Keratinocyte (primary cell): ENCODE measurements at regions not wholly inside any gene's neighbourhood (a gene's known extent, or its start where the extent isn't known, plus 50 kb on each side); places are given as distances from the start of the nearest gene placed in this dataset.

Experiments
- EZH2 ChIP-seq: IDR thresholded peaks from one replicate; pipeline ENCODE4 v1.6.1; 2012; ENCODE audit warnings: inconsistent platforms, mild to moderate bottlenecking, low read length, moderate library complexity
- TF ChIP-seq, protein P1 (sequence below), 3 experiments: IDR thresholded peaks in 1 of 3; conservative IDR thresholded peaks in 1 of 3; optimal IDR thresholded peaks in 1 of 3; 2 replicates in 2 of 3; 3 replicates in 1 of 3; pipeline versions ENCODE3 to v1.5.1; 2011; ENCODE audit warnings: low read length in 3 of 3, mild to moderate bottlenecking in 3 of 3, moderate library complexity in 2 of 3, control low read depth in 1 of 3, inconsistent platforms in 1 of 3; ENCODE audit not compliant: insufficient read depth in 2 of 3; ENCODE audit errors: extremely low read depth in 1 of 3

DNA sequence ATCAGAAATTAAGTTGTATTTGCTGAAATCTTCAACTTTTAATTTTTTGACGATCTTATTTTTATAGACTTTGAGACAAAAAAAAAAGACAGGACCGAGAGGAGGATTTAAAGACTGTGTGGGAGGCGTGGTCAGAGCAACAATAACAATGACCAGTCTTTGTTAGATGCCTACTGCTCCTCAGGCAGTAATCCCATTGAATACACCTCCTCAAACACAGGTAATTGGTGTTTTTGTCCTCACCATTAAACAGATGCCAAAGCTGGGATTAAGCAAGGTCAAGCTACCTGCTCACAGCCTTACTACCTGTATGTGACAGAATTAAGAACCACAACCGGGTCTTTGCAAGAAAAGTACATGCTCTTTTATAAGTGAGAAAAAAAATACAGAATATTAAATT is 233.3 kb upstream of the GRAMD2B start:
- TF ChIP-seq, protein P1, sequence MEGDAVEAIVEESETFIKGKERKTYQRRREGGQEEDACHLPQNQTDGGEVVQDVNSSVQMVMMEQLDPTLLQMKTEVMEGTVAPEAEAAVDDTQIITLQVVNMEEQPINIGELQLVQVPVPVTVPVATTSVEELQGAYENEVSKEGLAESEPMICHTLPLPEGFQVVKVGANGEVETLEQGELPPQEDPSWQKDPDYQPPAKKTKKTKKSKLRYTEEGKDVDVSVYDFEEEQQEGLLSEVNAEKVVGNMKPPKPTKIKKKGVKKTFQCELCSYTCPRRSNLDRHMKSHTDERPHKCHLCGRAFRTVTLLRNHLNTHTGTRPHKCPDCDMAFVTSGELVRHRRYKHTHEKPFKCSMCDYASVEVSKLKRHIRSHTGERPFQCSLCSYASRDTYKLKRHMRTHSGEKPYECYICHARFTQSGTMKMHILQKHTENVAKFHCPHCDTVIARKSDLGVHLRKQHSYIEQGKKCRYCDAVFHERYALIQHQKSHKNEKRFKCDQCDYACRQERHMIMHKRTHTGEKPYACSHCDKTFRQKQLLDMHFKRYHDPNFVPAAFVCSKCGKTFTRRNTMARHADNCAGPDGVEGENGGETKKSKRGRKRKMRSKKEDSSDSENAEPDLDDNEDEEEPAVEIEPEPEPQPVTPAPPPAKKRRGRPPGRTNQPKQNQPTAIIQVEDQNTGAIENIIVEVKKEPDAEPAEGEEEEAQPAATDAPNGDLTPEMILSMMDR (optimal IDR thresholded peaks at IDR 0.05 in 1 of 3, IDR thresholded peaks at IDR 0.05 in 1 of 3, conservative IDR thresholded peaks at IDR 0.05 in 1 of 3; ENCODE audit: extremely low read depth in 1 of 3, insufficient read depth in 2 of 3, low read length in 3 of 3) = no peak
- no peak for TF ChIP-seq EZH2
